ENCODE measurements at regions not wholly inside any gene's neighbourhood (a gene's known extent, or its start where the extent isn't known, plus 50 kb on each side); places are given as distances from the start of the nearest gene placed in this dataset.
A peak's percentile ranks its signal among the peaks of the same experiment; 100 is the strongest.
"Not testable (repeated sequence)": the region's sequence is repeated elsewhere in the genome, so short reads cannot be mapped to it uniquely, and the experiment has no call there.

- TF ChIP-seq EZH2 (IDR thresholded peaks at IDR 0.05; ENCODE audit: insufficient read depth, poor library complexity, severe bottlenecking) = no peak
- no peak for TF ChIP-seq EZH2phosphoT487 (IDR thresholded peaks at IDR 0.05; ENCODE audit: insufficient read depth, low read depth)
- H3K4me1 ChIP-seq (ENCODE audit: insufficient read depth) = peaks cover 9% of the 10 kb centered on the region
- peaks cover 12% of the 10 kb centered on the region; the same call in 1 of the 2 replicates for H3F3A ChIP-seq (ENCODE audit: insufficient read depth)
- H3K9me3 ChIP-seq (ENCODE audit: low read depth) = no peaks in the 10 kb centered on the region
- H3K4me2 ChIP-seq (ENCODE audit: unreplicated experiment) = no peak overlapping the region
- no peaks in the 10 kb centered on the region for H3K36me3 ChIP-seq (ENCODE audit: low read depth)
- H3K27ac ChIP-seq = no peak overlapping the region
- H3K79me2 ChIP-seq (ENCODE audit: insufficient read depth) = no peaks in the 10 kb centered on the region
- no peak overlapping the region for H2AFZ ChIP-seq
- H3K4me3 ChIP-seq = no peak overlapping the region
- DNase-seq = no peak
- in situ Hi-C loops (cut with MboI) = no loop called here
- H4K20me1 ChIP-seq (ENCODE audit: insufficient read depth) = no peaks in the 10 kb centered on the region
- no peaks in the 10 kb centered on the region for H3K27me3 ChIP-seq (replicated peaks; ENCODE audit: insufficient read depth)
- H3K9ac ChIP-seq = no peak overlapping the region
- 66 to 68% methylated on average over 6 of the region's 6 CpGs for WGBS, 2 experiments (ENCODE audit: low coverage in 1 of 2, low lambda C conversion rate in 2 of 2, missing lambda C conversion rate in 2 of 2)
- no peaks in the 10 kb centered on the region for H3K9me2 ChIP-seq (ENCODE audit: insufficient read depth)
These were observed 86.7 kb upstream of the CHD6 start for GRCh38 chr20:41704896-41705295.

GRCh38 chr20:41702647-41703046 is 84.5 kb upstream of the CHD6 start:
- H3K79me2 ChIP-seq (ENCODE audit: insufficient read depth) = no peaks in the 10 kb centered on the region
- H3K27me3 ChIP-seq (replicated peaks; ENCODE audit: insufficient read depth) = no peaks in the 10 kb centered on the region
- H3K27ac ChIP-seq = no peak overlapping the region
- WGBS, 2 experiments (ENCODE audit: low coverage in 1 of 2, low lambda C conversion rate in 2 of 2, missing lambda C conversion rate in 2 of 2) = 54 to 59% methylated on average over 2 of the region's 2 CpGs
- no peak overlapping the region for H3K9ac ChIP-seq
- H4K20me1 ChIP-seq (ENCODE audit: insufficient read depth) = no peaks in the 10 kb centered on the region
- no peak for DNase-seq
- TF ChIP-seq EZH2phosphoT487 (IDR thresholded peaks at IDR 0.05; ENCODE audit: insufficient read depth, low read depth) = no peak
- no peaks in the 10 kb centered on the region for H3K36me3 ChIP-seq (ENCODE audit: low read depth)
- peaks cover 12% of the 10 kb centered on the region; the same call in 1 of the 2 replicates for H3F3A ChIP-seq (ENCODE audit: insufficient read depth)
- H3K9me3 ChIP-seq (ENCODE audit: low read depth) = no peaks in the 10 kb centered on the region
- H3K4me1 ChIP-seq (ENCODE audit: insufficient read depth) = peaks cover 9% of the 10 kb centered on the region
- H3K9me2 ChIP-seq (ENCODE audit: insufficient read depth) = no peaks in the 10 kb centered on the region
- no peak overlapping the region for H3K4me2 ChIP-seq (ENCODE audit: unreplicated experiment)
- H2AFZ ChIP-seq = no peak overlapping the region
- H3K4me3 ChIP-seq = no peak overlapping the region
- in situ Hi-C loops (cut with MboI) = no loop called here

GRCh38 chr20:41701588-41702348 is 83.6 kb upstream of the CHD6 start:
- H2AFZ ChIP-seq = peak overlapping the region; percentile 34
- no peaks in the 10 kb centered on the region for H3K36me3 ChIP-seq (ENCODE audit: low read depth)
- H3K9ac ChIP-seq = no peak overlapping the region
- H3K9me3 ChIP-seq (ENCODE audit: low read depth) = no peaks in the 10 kb centered on the region
- TF ChIP-seq EZH2phosphoT487 (IDR thresholded peaks at IDR 0.05; ENCODE audit: insufficient read depth, low read depth) (no peak), EZH2 (IDR thresholded peaks at IDR 0.05; ENCODE audit: insufficient read depth, poor library complexity, severe bottlenecking) (no peak)
- no peak overlapping the region for H3K27ac ChIP-seq
- no peak overlapping the region for H3K4me2 ChIP-seq (ENCODE audit: unreplicated experiment)
- no peaks in the 10 kb centered on the region for H4K20me1 ChIP-seq (ENCODE audit: insufficient read depth)
- in situ Hi-C loops (cut with MboI) = no loop called here
- WGBS, 2 experiments (ENCODE audit: low coverage in 1 of 2, low lambda C conversion rate in 2 of 2, missing lambda C conversion rate in 2 of 2) = 26 to 28% methylated on average over 5 of the region's 5 CpGs
- peak; percentile 61 for DNase-seq
- no peak overlapping the region for H3K4me3 ChIP-seq
- no peaks in the 10 kb centered on the region for H3K79me2 ChIP-seq (ENCODE audit: insufficient read depth)
- H3K9me2 ChIP-seq (ENCODE audit: insufficient read depth) = no peaks in the 10 kb centered on the region
- no peaks in the 10 kb centered on the region for H3K27me3 ChIP-seq (replicated peaks; ENCODE audit: insufficient read depth)
- peaks cover 9% of the 10 kb centered on the region for H3K4me1 ChIP-seq (ENCODE audit: insufficient read depth)
- peaks cover 12% of the 10 kb centered on the region; the same call in 1 of the 2 replicates for H3F3A ChIP-seq (ENCODE audit: insufficient read depth)

GRCh38 chr20:41699673-41700072 is 81.5 kb upstream of the CHD6 start:
- H3K4me2 ChIP-seq (ENCODE audit: unreplicated experiment); DNase-seq; H3K27me3 ChIP-seq (replicated peaks; ENCODE audit: insufficient read depth); H3K36me3 ChIP-seq (ENCODE audit: low read depth); H3K27ac ChIP-seq; H2AFZ ChIP-seq; H3K4me1 ChIP-seq (ENCODE audit: insufficient read depth); H3K79me2 ChIP-seq (ENCODE audit: insufficient read depth); H3K9ac ChIP-seq; H4K20me1 ChIP-seq (ENCODE audit: insufficient read depth); in situ Hi-C loops (cut with MboI); H3K9me2 ChIP-seq (ENCODE audit: insufficient read depth); H3K9me3 ChIP-seq (ENCODE audit: low read depth); H3K4me3 ChIP-seq: not testable (repeated sequence)
- H3F3A ChIP-seq (ENCODE audit: insufficient read depth) = peaks cover 12% of the 10 kb centered on the region; the same call in 1 of the 2 replicates
- 59 to 64% methylated on average over 3 of the region's 3 CpGs for WGBS, 2 experiments (ENCODE audit: low coverage in 1 of 2, low lambda C conversion rate in 2 of 2, missing lambda C conversion rate in 2 of 2)
